ENCODE measurements at regions not wholly inside any gene's neighbourhood (a gene's known extent, or its start where the extent isn't known, plus 50 kb on each side); places are given as distances from the start of the nearest gene placed in this dataset.

- no peak for DNase-seq
Observed at GRCh38 chr1:58864654-58865053, 80.8 kb upstream of the JUN start.

GRCh38 chr1:58866578-58866977 is 82.7 kb upstream of the JUN start:
- DNase-seq: no peak

GRCh38 chr1:58869638-58870297 is 85.9 kb upstream of the JUN start:
- no peak for DNase-seq

GRCh38 chr1:58870298-58870676 is 86.4 kb upstream of the JUN start:
- DNase-seq: no peak

GRCh38 chr1:58874342-58874741 is 90.5 kb upstream of the JUN start:
- no peak for DNase-seq

GRCh38 chr1:58874757-58875755 is 91.2 kb upstream of the JUN start:
- no peak for DNase-seq

GRCh38 chr1:58879464-58879863 is 95.6 kb upstream of the JUN start:
- DNase-seq: no peak

- no peak for DNase-seq
Observed at GRCh38 chr1:58880592-58880991, 96.7 kb upstream of the JUN start.

- DNase-seq: no peak
Observed at GRCh38 chr1:58881471-58881994, 97.7 kb upstream of the JUN start.

GRCh38 chr1:58882322-58882948 is 98.6 kb upstream of the JUN start:
- DNase-seq: no peak

GRCh38 chr1:58883037-58883887 is 99.4 kb upstream of the JUN start:
- DNase-seq: no peak

GRCh38 chr1:58883888-58884482 is 100.1 kb upstream of the JUN start:
- DNase-seq: no peak

- no peak for DNase-seq
Observed at GRCh38 chr1:58884706-58885661, 101.1 kb upstream of the JUN start.

GRCh38 chr1:58885998-58886397 is 102.2 kb upstream of the JUN start:
- no peak for DNase-seq

GRCh38 chr1:58886611-58887010 is 102.8 kb upstream of the JUN start:
- no peak for DNase-seq

GRCh38 chr1:58887059-58887458 is 103.2 kb upstream of the JUN start:
- DNase-seq: no peak

GRCh38 chr1:58888833-58889232 is 105.0 kb upstream of the JUN start:
- DNase-seq: no peak

- DNase-seq: no peak
Observed at GRCh38 chr1:58890113-58890512, 106.3 kb upstream of the JUN start.

- DNase-seq: no peak
Observed at GRCh38 chr1:58890609-58891008, 106.8 kb upstream of the JUN start.

GRCh38 chr1:58891347-58891746 is 107.5 kb upstream of the JUN start:
- no peak for DNase-seq
